ENCODE measurements at regions not wholly inside any gene's neighbourhood (a gene's known extent, or its start where the extent isn't known, plus 50 kb on each side); places are given as distances from the start of the nearest gene placed in this dataset.

- DNase-seq (ENCODE audit: low read depth in 1 of 2, low spot score in 1 of 2) = no peak
Observed at GRCh38 chr11:109553284-109553683, 131.3 kb downstream of the C11orf87 start.

GRCh38 chr11:109554951-109555350 is 133.0 kb downstream of the C11orf87 start:
- no peak for DNase-seq (ENCODE audit: low read depth in 1 of 2, low spot score in 1 of 2)

GRCh38 chr11:109564241-109564640 is 142.3 kb downstream of the C11orf87 start:
- DNase-seq (ENCODE audit: low read depth in 1 of 2, low spot score in 1 of 2) = no peak

GRCh38 chr11:109582470-109582869 is 160.5 kb downstream of the C11orf87 start:
- no peak for DNase-seq (ENCODE audit: low read depth in 1 of 2, low spot score in 1 of 2)

DNA sequence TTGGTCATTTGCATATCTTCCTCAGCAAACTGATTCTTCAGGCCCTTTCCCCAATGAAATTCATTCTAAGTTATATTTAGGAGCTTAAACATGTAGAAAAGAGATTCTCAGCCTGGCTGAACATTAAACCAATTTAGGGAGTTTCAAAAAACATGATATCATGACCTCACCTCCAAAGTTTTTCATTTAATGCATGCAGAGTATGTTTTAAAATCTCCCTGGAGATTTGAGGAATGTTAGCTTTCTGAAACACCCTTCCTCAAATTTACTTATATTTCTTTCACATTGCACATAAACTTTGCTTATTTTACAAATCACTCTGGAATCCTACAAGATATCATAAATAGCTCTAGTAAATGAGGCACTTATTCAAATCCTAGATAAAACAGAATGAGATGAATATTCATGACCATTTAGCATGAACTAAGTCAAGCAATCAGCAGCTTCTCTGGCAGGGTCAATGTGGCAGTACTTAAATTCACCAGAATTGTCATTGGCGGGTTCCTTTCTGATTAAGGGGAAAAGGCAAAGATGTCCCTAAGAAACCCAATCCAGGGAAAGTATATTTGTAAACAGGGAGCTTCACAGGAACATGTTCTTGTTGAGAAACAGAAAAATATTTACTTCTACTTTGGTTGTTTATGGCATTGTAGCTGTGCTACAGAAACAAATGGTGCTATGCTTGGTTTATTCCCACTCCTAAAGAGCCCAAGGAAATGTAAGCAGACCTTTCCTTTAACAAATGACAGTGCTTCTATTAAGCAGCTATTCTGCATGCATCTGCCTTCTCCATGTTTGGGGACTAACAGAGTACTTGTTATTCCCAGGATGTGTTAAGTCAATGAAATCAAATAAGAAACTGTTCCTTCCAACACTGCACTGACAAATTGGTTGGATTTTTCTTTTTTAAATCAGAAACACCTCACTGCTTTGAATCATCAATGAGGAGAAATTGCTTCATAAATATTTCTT is 162.3 kb downstream of the C11orf87 start:
- no peak for DNase-seq (ENCODE audit: low read depth in 1 of 2, low spot score in 1 of 2)

DNA sequence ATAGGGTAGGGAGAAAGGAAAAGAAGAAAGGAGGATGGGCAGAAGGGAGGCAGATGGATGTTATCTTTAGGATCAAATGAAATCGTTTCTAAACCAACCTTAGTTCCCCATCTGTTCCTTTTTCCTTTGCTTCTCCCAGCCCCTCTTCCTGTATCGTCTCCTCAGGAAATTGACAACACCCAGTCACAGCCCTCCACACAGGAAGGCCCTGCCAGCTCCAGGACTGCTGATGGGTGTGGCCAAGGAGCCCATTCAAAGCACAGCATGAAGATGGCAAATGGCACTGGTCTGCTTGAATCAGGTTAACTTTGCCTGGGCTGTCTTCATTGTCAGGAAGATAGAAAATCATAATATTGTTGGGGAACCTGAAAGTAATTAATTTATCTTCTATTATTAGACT is 164.8 kb downstream of the C11orf87 start:
- DNase-seq (ENCODE audit: low read depth in 1 of 2, low spot score in 1 of 2) = no peak

DNA sequence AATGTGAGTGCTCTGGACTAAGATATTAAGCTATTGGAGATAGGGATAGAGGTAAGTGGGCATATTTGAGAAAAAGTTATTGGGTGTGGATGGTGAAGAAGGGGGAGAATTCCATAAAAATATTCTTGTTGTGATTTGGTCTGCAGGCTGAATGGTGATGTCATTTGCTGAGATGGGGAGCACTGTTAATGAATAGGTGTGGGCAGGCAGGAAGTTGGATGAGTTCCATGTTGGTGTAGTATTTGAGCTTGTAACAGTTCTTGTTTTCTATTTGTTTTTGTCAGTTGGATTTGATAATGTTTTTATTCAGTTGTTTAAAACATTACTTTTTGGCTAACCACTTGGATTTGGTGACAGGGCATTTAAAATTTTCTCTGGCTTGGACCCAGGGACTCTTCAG is 168.8 kb downstream of the C11orf87 start:
- DNase-seq (ENCODE audit: low read depth in 1 of 2, low spot score in 1 of 2) = no peak

- no peak for DNase-seq (ENCODE audit: low read depth in 1 of 2, low spot score in 1 of 2)
Observed at GRCh38 chr11:109597336-109597735, 175.3 kb downstream of the C11orf87 start.

DNA sequence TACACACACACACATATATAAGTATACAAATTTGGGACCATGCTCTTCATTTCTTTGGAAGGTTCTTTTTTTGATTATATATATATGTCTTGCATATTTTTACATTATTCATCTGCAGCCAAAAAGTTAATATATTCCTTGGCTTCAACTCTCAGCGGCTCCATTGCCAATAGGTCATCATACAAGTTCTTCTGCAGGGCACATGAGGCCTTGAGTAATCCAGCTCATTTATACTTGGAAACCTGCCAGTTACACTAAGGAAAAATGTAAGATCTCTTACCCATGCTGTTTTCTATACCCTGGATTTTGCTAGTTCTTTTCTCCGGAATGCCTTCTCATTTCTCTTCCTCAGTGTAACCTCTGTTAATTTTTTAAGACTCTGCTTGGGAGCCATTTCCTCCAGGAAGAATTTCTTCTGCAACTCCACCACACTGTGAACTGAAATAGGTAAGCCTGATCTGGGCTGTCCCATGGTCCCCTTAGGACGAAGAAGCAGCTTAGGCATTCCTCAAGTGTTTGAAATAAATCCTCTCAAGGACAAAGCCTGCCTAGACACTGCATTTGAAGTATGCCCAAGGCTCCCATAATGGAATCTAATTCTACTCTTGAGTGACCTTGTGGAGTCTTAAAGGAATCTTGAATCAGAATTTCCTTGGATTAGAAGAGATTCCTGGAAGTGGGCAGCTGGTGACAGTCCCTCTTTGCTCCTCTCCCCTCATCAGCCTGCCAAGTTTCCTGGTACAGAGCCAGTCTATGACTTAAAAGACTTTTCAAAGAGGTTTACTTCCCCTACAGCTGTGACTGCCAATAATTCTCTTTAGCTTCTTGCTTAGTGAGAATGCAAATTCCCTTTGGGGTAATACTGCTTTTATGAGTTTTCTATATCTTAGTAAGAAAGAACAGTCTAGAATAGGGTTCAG is 182.8 kb downstream of the C11orf87 start:
- DNase-seq (ENCODE audit: low read depth in 1 of 2, low spot score in 1 of 2) = no peak

- no peak for DNase-seq (ENCODE audit: low read depth in 1 of 2, low spot score in 1 of 2)
Observed at GRCh38 chr11:109606256-109606655, 184.3 kb downstream of the C11orf87 start.

DNA sequence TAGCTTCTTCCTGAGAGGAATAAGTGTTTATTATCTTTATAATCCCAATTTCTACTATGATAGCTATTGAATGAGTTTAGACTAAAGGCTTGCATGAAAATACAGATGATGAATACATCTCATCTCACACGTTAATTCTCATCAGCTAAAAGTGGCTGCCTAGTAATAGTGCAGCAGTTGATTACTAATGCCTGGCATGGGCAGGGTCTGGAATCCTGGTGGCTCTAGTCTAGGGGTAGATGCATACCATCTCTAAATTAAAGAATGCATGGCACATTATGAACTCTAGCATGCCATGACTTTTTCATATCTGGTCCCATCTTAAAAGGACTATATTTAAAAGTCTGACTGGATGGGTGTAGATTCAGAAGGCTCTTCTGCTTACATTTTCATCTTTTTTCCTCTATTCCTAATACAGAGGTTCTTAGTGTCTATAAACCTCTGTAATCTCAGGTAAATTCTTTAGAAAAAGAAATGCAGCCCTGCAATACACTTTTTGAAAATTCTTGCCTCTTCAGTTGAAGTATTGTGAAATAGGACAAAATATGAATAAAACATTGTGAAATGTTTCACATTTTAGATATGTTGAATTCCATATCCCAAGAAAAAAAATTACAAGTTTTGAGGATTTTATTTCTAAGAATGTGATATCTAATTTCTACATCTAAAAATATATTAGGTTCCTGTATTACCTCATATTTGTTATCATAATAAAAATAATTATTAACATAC is 187.6 kb downstream of the C11orf87 start:
- no peak for DNase-seq (ENCODE audit: low read depth in 1 of 2, low spot score in 1 of 2)

GRCh38 chr11:109612496-109612895 is 190.5 kb downstream of the C11orf87 start:
- DNase-seq (ENCODE audit: low read depth in 1 of 2, low spot score in 1 of 2) = no peak

DNA sequence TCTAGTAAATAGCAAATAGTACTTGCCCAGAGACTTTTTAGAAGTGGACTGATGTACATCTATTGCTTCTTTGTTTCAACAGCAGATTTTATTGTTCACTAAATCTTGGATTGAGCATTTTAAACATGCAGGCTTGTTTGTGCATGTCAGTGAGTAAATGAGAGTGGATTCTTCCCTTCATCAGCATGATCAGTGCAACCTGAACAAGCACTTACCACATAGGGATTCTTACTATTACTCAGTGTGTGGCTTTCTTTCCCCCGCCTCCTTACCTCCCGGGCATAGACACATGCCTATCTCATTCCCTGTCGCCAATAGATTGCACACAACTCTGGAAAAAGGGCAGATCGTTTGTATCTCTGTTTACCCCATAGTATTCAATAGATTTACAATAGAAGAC is 197.5 kb downstream of the C11orf87 start:
- DNase-seq (ENCODE audit: low read depth in 1 of 2, low spot score in 1 of 2) = no peak

GRCh38 chr11:109629734-109630133 is 207.7 kb downstream of the C11orf87 start:
- DNase-seq (ENCODE audit: low read depth in 1 of 2, low spot score in 1 of 2) = no peak

- DNase-seq (ENCODE audit: low read depth in 1 of 2, low spot score in 1 of 2) = no peak
Observed at GRCh38 chr11:109641549-109641948, 219.6 kb downstream of the C11orf87 start.

DNA sequence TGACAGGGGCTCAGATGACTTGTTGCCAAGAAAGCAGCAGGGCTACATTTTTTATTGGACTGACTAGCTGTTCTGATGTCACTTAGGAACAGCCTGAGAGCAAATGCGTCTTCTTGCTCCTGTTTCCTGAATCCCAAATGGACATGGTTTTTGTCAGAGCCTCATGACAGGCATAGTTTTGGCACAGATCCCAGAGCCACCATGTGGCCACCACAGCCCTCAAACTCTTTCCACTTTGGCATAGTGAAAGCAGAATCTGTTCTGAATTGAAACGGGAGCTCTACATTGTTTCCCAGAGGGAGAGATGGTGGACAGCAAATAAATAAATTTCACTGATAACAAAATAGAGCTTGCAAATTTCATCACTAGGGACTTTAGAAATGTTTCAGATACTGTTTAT is 222.2 kb downstream of the C11orf87 start:
- DNase-seq (ENCODE audit: low read depth in 1 of 2, low spot score in 1 of 2) = no peak

- no peak for DNase-seq (ENCODE audit: low read depth in 1 of 2, low spot score in 1 of 2)
Observed at GRCh38 chr11:109648804-109649203, 226.8 kb downstream of the C11orf87 start.

DNA sequence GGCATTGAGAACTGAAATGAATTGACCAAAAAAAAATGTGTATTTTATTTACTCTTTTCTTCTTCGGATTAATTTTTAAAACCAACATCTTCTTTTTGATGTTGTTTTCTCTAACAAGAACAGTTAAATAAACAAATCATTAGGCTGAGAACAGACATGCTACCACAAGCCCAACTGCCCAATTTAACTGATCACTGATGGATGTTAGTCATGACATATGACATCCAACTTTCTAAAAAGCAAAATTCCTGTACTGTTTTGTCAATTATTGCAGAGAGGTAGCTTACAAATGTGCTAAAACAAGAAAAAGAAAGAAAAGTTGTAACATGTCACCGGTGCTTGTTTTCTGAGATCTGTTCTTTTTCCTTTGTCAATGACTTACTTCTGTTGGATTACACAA is 232.1 kb downstream of the C11orf87 start:
- DNase-seq (ENCODE audit: low read depth in 1 of 2, low spot score in 1 of 2) = no peak

- no peak for DNase-seq (ENCODE audit: low read depth in 1 of 2, low spot score in 1 of 2)
Observed at GRCh38 chr11:109658190-109658589, 236.2 kb downstream of the C11orf87 start.

DNA sequence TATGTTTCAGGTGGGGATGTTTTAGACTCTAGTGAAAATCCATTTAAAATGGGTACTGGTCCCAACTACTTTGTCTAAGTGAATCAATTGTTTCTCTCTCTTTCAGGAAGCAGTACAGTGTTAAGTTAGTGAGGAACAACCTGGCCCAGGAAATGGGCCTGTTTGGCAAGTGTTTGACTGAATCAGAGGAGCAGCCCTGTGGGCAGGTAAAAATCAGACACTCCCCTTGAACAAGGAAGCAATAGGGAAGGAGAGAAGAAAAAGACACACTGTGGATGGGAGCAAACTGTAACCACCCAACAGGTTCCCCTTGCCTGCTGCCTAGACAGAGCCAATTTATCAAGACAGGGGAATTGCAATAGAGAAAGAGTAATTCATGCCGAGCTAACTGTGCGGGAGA is 245.7 kb downstream of the C11orf87 start:
- DNase-seq (ENCODE audit: low read depth in 1 of 2, low spot score in 1 of 2) = no peak

DNA sequence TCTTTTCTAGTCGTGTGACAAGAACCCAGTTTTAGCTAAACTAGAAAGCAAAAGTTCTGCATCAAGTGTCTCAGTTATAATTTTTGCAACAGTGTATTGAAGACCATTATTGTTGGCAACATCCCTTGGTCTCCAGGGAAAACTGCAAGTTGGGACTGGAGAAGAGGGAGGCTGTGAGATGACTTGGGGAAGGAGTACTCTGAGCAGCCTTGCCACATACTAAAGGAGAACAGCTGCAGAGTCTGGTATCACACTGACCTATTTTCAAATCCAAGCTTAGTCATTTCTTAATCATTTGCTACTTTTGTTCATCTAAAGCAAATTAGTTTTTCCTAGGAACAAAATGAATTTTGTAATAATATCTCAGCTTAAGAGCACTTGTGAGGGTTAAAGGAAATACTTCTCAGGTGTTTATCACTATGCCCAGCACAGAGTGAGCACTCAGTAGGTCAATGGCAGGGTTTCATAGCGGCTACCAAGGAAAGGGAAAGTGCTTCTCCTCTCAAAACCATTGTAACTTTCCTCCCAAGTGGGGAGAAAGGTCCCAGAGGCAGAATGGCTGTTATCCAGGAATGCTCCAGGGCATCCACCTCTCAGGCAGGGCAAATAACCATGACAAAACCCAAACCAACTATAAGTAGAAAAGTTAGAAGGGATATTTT is 247.1 kb downstream of the C11orf87 start:
- no peak for DNase-seq (ENCODE audit: low read depth in 1 of 2, low spot score in 1 of 2)

Data from activated CD4-positive, alpha-beta T cell treated with anti-CD3 and anti-CD28 coated beads, Interleukin-2, amount 50 U/mL, for 24 hours (primary cell).